ENCODE measurements at regions not wholly inside any gene's neighbourhood (a gene's known extent, or its start where the extent isn't known, plus 50 kb on each side); places are given as distances from the start of the nearest gene placed in this dataset.

- H3K4me2 ChIP-seq (ENCODE audit: low read depth, low read length) = no peak overlapping the region
- H3K36me3 ChIP-seq (replicated peaks in 1 of 2; ENCODE audit: control insufficient read depth in 1 of 2, insufficient read depth in 2 of 2, low read length in 2 of 2) = no peaks in the 10 kb centered on the region
- no peak overlapping the region for H3K27ac ChIP-seq (ENCODE audit: extremely low read length, insufficient read depth, low read length)
- intact Hi-C loops (cut with micrococcal nuclease; ENCODE audit: unreplicated experiment) (no loop called here), in situ Hi-C loops (cut with HindIII; ENCODE audit: extremely low pct_ligation_motif_present, low pct_unique_long_range_greater_than_20kb) (no loop called here)
- ATAC-seq (no peak), FAIRE-seq (no peak), DNase-seq (ENCODE audit: low spot score) (no peak)
- no peaks in the 10 kb centered on the region for H3K4me1 ChIP-seq (ENCODE audit: insufficient read depth, low read length)
- no peak overlapping the region for H3K9ac ChIP-seq (ENCODE audit: insufficient read depth, low read depth, low read length)
- no peaks in the 10 kb centered on the region for H3K27me3 ChIP-seq (ENCODE audit: control insufficient read depth in 1 of 2, insufficient read depth in 2 of 2, low read length in 2 of 2)
- ChIA-PET POLR2A (no interaction called here), CTCF (ENCODE audit: low intra/inter-chr PET ratio, low total read pairs) (no interaction called here)
- no peak overlapping the region for H2AFZ ChIP-seq (ENCODE audit: low read length)
- no peak overlapping the region for H3K4me3 ChIP-seq (replicated peaks in 1 of 3; ENCODE audit: insufficient read depth in 1 of 3, low read depth in 2 of 3, low read length in 3 of 3)
- no peaks in the 10 kb centered on the region for H4K20me1 ChIP-seq (ENCODE audit: insufficient read depth, low read length)
- TF ChIP-seq ETV6 (CRISPR knock-in tag; conservative IDR thresholded peaks at IDR 0.05) (no peak), ZSCAN20 (CRISPR knock-in tag; IDR thresholded peaks at IDR 0.05; ENCODE audit: borderline replicate concordance) (no peak)
- H3K9me3 ChIP-seq (ENCODE audit: low read length) = no peaks in the 10 kb centered on the region
- H3K79me2 ChIP-seq (ENCODE audit: insufficient read depth, low read length) = no peaks in the 10 kb centered on the region
- no TSS peak for BruUV-seq (replicated peaks)
Measured at GRCh38 chr5:169390265-169390664, 89.3 kb upstream of the SLIT3 start.

- Histone ChIP-seq H3K36me3 (replicated peaks in 1 of 2; ENCODE audit: control insufficient read depth in 1 of 2, insufficient read depth in 2 of 2, low read length in 2 of 2) (no peaks in the 10 kb centered on the region; a peak in 1 of 5 replicates), H3K79me2 (ENCODE audit: insufficient read depth, low read length) (no peaks in the 10 kb centered on the region), H3K4me1 (ENCODE audit: insufficient read depth, low read length) (no peaks in the 10 kb centered on the region), H3K27me3 (ENCODE audit: control insufficient read depth in 1 of 2, insufficient read depth in 2 of 2, low read length in 2 of 2) (no peaks in the 10 kb centered on the region), H4K20me1 (ENCODE audit: insufficient read depth, low read length) (no peaks in the 10 kb centered on the region), H2AFZ (ENCODE audit: low read length) (no peak overlapping the region), H3K4me3 (replicated peaks in 1 of 3; ENCODE audit: insufficient read depth in 1 of 3, low read depth in 2 of 3, low read length in 3 of 3) (no peak overlapping the region), H3K9ac (ENCODE audit: insufficient read depth, low read depth, low read length) (no peak overlapping the region), H3K9me3 (ENCODE audit: low read length) (no peaks in the 10 kb centered on the region), H3K27ac (ENCODE audit: extremely low read length, insufficient read depth, low read length) (no peak overlapping the region), H3K4me2 (ENCODE audit: low read depth, low read length) (no peak overlapping the region)
- ChIA-PET CTCF (ENCODE audit: low intra/inter-chr PET ratio, low total read pairs) (no interaction called here), POLR2A (no interaction called here)
- WGBS (ENCODE audit: low lambda C conversion rate) = 7% methylated on average over 6 of the region's 6 CpGs
- BruUV-seq (replicated peaks) = no TSS peak
- TF ChIP-seq SMARCE1 (IDR thresholded peaks at IDR 0.05; ENCODE audit: borderline replicate concordance) = no peak
- no peak for TF ChIP-seq E2F1 (CRISPR knock-in tag; IDR thresholded peaks at IDR 0.05)
- no peak for TF ChIP-seq SIX4 (CRISPR knock-in tag; IDR thresholded peaks at IDR 0.05)
- TF ChIP-seq ELF3 (CRISPR knock-in tag; IDR thresholded peaks at IDR 0.05) = no peak
- TF ChIP-seq ZBTB25 (CRISPR knock-in tag; IDR thresholded peaks at IDR 0.05) = no peak
- TF ChIP-seq BCL6 (CRISPR knock-in tag; IDR thresholded peaks at IDR 0.05) = no peak
- no peak for TF ChIP-seq ZSCAN12 (CRISPR knock-in tag; IDR thresholded peaks at IDR 0.05)
- TF ChIP-seq SNAI1 (CRISPR knock-in tag; IDR thresholded peaks at IDR 0.05; ENCODE audit: borderline replicate concordance) = no peak
- TF ChIP-seq PHF20 (CRISPR knock-in tag; IDR thresholded peaks at IDR 0.05) = no peak
- no peak for TF ChIP-seq ZNF772 (CRISPR knock-in tag; IDR thresholded peaks at IDR 0.05)
- no peak for TF ChIP-seq ZNF274 (CRISPR knock-in tag; IDR thresholded peaks at IDR 0.05)
- no peak for TF ChIP-seq DPF2 (CRISPR knock-in tag; IDR thresholded peaks at IDR 0.05; ENCODE audit: borderline replicate concordance, low read depth)
- no peak for TF ChIP-seq RARG (CRISPR knock-in tag; IDR thresholded peaks at IDR 0.05; ENCODE audit: low read depth)
- no peak for TF ChIP-seq NFIB (CRISPR knock-in tag; IDR thresholded peaks at IDR 0.05; ENCODE audit: borderline replicate concordance)
- no peak for TF ChIP-seq RARA (CRISPR knock-in tag; IDR thresholded peaks at IDR 0.05)
- TF ChIP-seq FOXC1 (CRISPR knock-in tag; IDR thresholded peaks at IDR 0.05; ENCODE audit: borderline replicate concordance) = no peak
- TF ChIP-seq ZNF569 (CRISPR knock-in tag; IDR thresholded peaks at IDR 0.05; ENCODE audit: borderline replicate concordance) = no peak
- TF ChIP-seq ZNF615 (CRISPR knock-in tag; IDR thresholded peaks at IDR 0.05; ENCODE audit: borderline replicate concordance) = no peak
- TF ChIP-seq SALL1 (CRISPR knock-in tag; IDR thresholded peaks at IDR 0.05) = no peak
- ATAC-seq (no peak), FAIRE-seq (no peak), DNase-seq (ENCODE audit: low spot score) (no peak)
- in situ Hi-C loops (cut with HindIII; ENCODE audit: extremely low pct_ligation_motif_present, low pct_unique_long_range_greater_than_20kb) (no loop called here), intact Hi-C loops (cut with micrococcal nuclease; ENCODE audit: unreplicated experiment) (no loop called here)
Measured at GRCh38 chr5:169389318-169389717, 88.4 kb upstream of the SLIT3 start.

All from HepG2 (cell line).